Spleen (tissue), 7 donors: ENCODE measurements at regions not wholly inside any gene's neighbourhood (a gene's known extent, or its start where the extent isn't known, plus 50 kb on each side); places are given as distances from the start of the nearest gene placed in this dataset.

Experiments used
- CTCF ChIP-seq, 11 experiments: fragments of 200-600 bp in 7 of 11; fragments of 450-650 bp in 4 of 11; sonication (generic) in 4 of 11; IDR thresholded peaks in 8 of 11; conservative IDR thresholded peaks in 3 of 11; 1 replicate in 7 of 11; 2 replicates in 4 of 11; pipeline versions ENCODE4 v1.4.0 to v1.8.0; 2016 to 2021; ENCODE audit warnings: antibody characterized with exemption in 11 of 11, inconsistent platforms in 4 of 11, mild to moderate bottlenecking in 1 of 11
- POLR2A ChIP-seq, 3 donors: fragments of 450-650 bp; IDR thresholded peaks; one replicate each; pipeline ENCODE4 v1.5.1; 2017; ENCODE audit warnings: antibody characterized with exemption in 3 of 3, mild to moderate bottlenecking in 1 of 3
- POLR2AphosphoS5 ChIP-seq, 3 donors: sonication (generic); formaldehyde crosslinking; IDR thresholded peaks; one replicate each; pipeline ENCODE4 v1.5.1; 2017; ENCODE audit warnings: antibody characterized with exemption in 3 of 3
- donor health status: DM: no; HTN: no; CAD: no; lungs with moderate emphysema.
- donor health status: DM: no; HTN: no; CAD: no.
- donor health status: DM: no; HTN: no; CAD: no.

- TF ChIP-seq POLR2A (IDR thresholded peaks at IDR 0.05) = no peak
- TF ChIP-seq CTCF (IDR thresholded peaks at IDR 0.05 in 8 of 11, conservative IDR thresholded peaks at IDR 0.05 in 3 of 11) = no peak
- no peak for TF ChIP-seq POLR2AphosphoS5 (IDR thresholded peaks at IDR 0.05)
Observed at GRCh38 chrX:40423299-40423698, 157.5 kb upstream of the ATP6AP2 start.
